Heart right ventricle (tissue), 16 donors: ENCODE measurements at regions not wholly inside any gene's neighbourhood (a gene's known extent, or its start where the extent isn't known, plus 50 kb on each side); places are given as distances from the start of the nearest gene placed in this dataset.

ENCODE experiments used
- ATAC-seq, 8 donors: fragments of 200-7000 bp; cut with Tn5 transposase; one replicate each; pipeline ENCODE4 v1.9.1; 2020; ENCODE audit warnings: mild to moderate bottlenecking in 8 of 8, moderate library complexity in 8 of 8, moderate number of reproducible peaks in 1 of 8
- DNase-seq, 2 donors: peaks; one replicate each; pipeline ENCODE4 v3.0.0-alpha.2; 2020
- H3K27ac ChIP-seq, 10 donors: fragments of 200-600 bp; sonication (generic) in 2 of 10; one replicate each; pipeline versions ENCODE4 v1.5.0 to v1.8.0; 2020 to 2022; ENCODE audit warnings: mild to moderate bottlenecking in 3 of 10
- H3K27me3 ChIP-seq, 7 donors: fragments of 200-600 bp; one replicate each; pipeline ENCODE4 v1.8.0; 2021 to 2022; ENCODE audit warnings: mild to moderate bottlenecking in 2 of 7
- H3K36me3 ChIP-seq, 9 donors: fragments of 200-600 bp; sonication (generic) in 1 of 9; one replicate each; pipeline versions ENCODE4 v1.5.0 to v1.8.0; 2020 to 2022; ENCODE audit warnings: mild to moderate bottlenecking in 2 of 9
- H3K4me1 ChIP-seq, 9 donors: fragments of 200-600 bp; sonication (generic) in 1 of 9; one replicate each; pipeline versions ENCODE4 v1.5.0 to v1.8.0; 2020 to 2022; ENCODE audit warnings: mild to moderate bottlenecking in 4 of 9
- H3K4me3 ChIP-seq, 10 donors: fragments of 200-600 bp; sonication (generic) in 2 of 10; one replicate each; pipeline versions ENCODE4 v1.5.0 to v1.8.0; 2020 to 2022; ENCODE audit warnings: mild to moderate bottlenecking in 7 of 10, moderate library complexity in 2 of 10
- H3K9me3 ChIP-seq, 11 donors: fragments of 200-600 bp in 10 of 11; sonication (generic) in 2 of 11; one replicate each; pipeline versions ENCODE4 v1.5.0 to v1.8.0; 2013 to 2022; ENCODE audit warnings: mild to moderate bottlenecking in 2 of 11, control low read depth in 1 of 11, moderate library complexity in 1 of 11
- WGBS, 2 donors: extraction: QIAGEN DNeasy Blood & Tissue Kit; methylation state at CpG; one replicate each; pipeline ENCODE4 v1.1.7; 2013; ENCODE audit warnings: inconsistent platforms in 1 of 2; 5-methylcytosine and 5-hydroxymethylcytosine counted together
- intact Hi-C, 10 donors: fragments of 100-400 bp; cut with DNase I; formaldehyde crosslinking; loops; one replicate each; pipeline versions ENCODE4 v1.11.1 to v1.14.2; 2022
- TF ChIP-seq, protein P1 (sequence below), 9 donors: fragments of 200-600 bp; sonication (generic) in 2 of 9; IDR thresholded peaks; one replicate each; pipeline versions ENCODE4 v1.5.0 to v1.8.0; 2021 to 2022; ENCODE audit warnings: antibody characterized with exemption in 9 of 9, mild to moderate bottlenecking in 5 of 9, moderate library complexity in 1 of 9
- donor health status: Arrhythmogenic right ventricular cardiomyopathy.
- donor health status: ischemic (EF 13 %, LVEDD 7.1; RV severe dilation, severe dysfunction).
- donor health status: healthy with polysubstance abuse.
- donor health status: DM: no; HTN: yes; CAD: no.
- donor health status: DM: no; HTN: no; CAD: no.
- donor health status: ischemic (EF 25% LVEDD 6.9; RV normal size, moderate dysfunction).
- donor health status: ischemic (EF 25% LVEDD 5.7; RV mildly dilated, moderate dysfunction).
- donor health status: healthy.
- donor health status: DM: yes; HTN: yes; CAD: no.
- donor health status: Ischemic cardiomyopathy.
- donor health status: ischemic (EF 35%, LVEDD 5.7; RV mildly dilated, moderate dysfunction).
- donor health status: nonischemic (EF 11% LVEDD 7.7; RV severe dilation, severe dysfunction).
- donor health status: DM: yes; HTN: yes; CAD: no.
- donor health status: PGD.
- donor health status: ischemic (EF 29% LVEDD 5.4; RV normal size, mild dysfunction).
- donor health status: nonischemic (EF 23%, LVEDD 6.1; RV moderate dilation, normal function).

DNA sequence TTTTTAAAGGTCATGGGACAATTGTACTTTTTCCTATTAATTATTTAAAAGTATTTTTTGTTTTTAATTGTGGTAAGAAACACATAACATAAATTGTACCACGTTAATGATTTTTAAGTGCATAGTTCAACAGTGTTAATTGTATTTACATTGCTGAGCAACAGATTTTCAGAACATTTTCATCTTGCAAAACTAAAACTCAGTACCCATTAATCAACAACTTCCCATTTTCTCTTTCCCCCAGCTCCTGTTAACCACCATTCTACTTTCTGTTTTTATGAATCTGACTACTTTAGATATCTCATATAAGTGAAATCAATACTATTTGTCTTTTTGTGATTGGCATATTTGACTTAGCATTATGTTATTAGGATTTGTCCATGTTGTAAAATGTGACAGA, 483.9 kb upstream of the ZNF804A start:
- intact Hi-C loops, result no loop called here
- 39 to 52% methylated on average over 1 of the region's 1 CpG for WGBS, 2 donors
- Histone ChIP-seq H3K27ac (no peak overlapping the region), H3K4me3 (no peak overlapping the region), H3K36me3 (no peaks in the 10 kb centered on the region), H3K27me3 (no peaks in the 10 kb centered on the region), H3K9me3 (no peaks in the 10 kb centered on the region), H3K4me1 (no peaks in the 10 kb centered on the region)
- ATAC-seq (no peak), DNase-seq (no peak)
- TF ChIP-seq, protein P1, sequence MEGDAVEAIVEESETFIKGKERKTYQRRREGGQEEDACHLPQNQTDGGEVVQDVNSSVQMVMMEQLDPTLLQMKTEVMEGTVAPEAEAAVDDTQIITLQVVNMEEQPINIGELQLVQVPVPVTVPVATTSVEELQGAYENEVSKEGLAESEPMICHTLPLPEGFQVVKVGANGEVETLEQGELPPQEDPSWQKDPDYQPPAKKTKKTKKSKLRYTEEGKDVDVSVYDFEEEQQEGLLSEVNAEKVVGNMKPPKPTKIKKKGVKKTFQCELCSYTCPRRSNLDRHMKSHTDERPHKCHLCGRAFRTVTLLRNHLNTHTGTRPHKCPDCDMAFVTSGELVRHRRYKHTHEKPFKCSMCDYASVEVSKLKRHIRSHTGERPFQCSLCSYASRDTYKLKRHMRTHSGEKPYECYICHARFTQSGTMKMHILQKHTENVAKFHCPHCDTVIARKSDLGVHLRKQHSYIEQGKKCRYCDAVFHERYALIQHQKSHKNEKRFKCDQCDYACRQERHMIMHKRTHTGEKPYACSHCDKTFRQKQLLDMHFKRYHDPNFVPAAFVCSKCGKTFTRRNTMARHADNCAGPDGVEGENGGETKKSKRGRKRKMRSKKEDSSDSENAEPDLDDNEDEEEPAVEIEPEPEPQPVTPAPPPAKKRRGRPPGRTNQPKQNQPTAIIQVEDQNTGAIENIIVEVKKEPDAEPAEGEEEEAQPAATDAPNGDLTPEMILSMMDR (IDR thresholded peaks at IDR 0.05), result no peak

DNA sequence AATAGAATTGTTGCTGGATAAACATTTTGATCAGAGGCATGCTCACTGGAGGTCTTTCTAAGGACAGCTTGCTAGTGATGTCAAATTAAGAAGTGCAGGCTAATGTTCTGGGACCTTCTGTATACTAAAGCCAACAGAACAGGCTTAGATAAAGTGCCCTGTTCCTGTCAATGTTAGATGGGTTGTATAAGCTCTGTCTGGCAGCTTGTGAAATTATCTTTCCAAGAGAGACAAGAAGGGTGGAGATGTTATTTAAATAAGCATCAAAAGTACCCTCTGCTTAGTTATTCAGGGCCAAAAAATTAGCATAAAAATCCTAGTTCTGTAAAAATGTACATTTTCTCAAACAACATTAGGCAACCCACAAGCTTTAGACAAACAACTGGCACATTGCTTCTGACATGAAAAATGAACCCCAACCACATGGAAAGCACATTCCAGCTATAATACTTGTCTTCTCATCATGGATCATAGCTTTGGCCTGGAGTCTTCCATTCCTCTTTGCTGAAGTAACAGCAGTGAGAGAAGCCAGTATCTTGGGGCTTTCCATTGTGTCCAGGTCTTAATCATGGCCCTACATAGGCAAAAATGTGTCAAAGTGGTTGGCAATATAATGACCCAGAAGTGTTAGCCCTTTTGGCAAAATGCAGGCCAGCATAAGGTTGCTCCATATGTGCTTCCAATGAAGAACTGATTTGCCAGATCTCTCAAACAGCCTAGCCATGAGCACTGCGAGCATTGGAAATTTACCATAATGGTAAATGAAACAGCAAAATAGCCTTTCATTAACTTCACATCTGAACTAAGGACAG, 478.1 kb upstream of the ZNF804A start:
- TF ChIP-seq, protein P1 (IDR thresholded peaks at IDR 0.05), result no peak
- no peaks in the 10 kb centered on the region for H3K27me3 ChIP-seq
- H3K9me3 ChIP-seq, result peaks cover 0 to 3% (median 0%) of the 10 kb centered on the region in 11 donors
- H3K36me3 ChIP-seq, result no peaks in the 10 kb centered on the region
- no peak for DNase-seq
- peak in 1 of 8 donors; percentile 53 for ATAC-seq
- no peaks in the 10 kb centered on the region for H3K4me1 ChIP-seq
- H3K27ac ChIP-seq, result no peak overlapping the region
- WGBS, 2 donors, result 89 to 93% methylated on average over 1 of the region's 1 CpG
- no peak overlapping the region for H3K4me3 ChIP-seq
- intact Hi-C loops, result no loop called here

DNA sequence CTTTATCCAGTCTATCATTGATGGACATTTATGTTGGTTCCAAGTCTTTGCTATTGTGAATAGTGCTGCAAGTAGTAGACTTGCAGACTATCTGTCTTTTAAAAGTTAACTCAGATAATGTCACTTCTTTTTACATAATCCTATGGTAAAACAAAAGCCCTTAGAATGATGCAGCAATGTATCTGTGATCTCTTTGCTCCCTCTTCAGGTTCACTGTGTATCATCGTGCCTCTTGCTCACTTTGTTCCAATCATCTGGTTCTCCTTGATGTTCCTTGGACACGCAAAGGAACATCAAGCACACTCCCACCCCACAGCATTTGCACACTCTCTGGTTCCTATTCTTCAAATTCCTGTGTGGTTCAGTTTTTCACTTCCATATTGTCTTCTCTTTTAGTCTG, 472.5 kb upstream of the ZNF804A start:
- 82 to 94% methylated on average over 2 of the region's 2 CpGs for WGBS, 2 donors
- intact Hi-C loops, result no loop called here
- no peak for DNase-seq
- H3K27ac ChIP-seq, result no peak overlapping the region
- TF ChIP-seq, protein P1 (IDR thresholded peaks at IDR 0.05), result no peak
- no peaks in the 10 kb centered on the region for H3K4me1 ChIP-seq
- H3K9me3 ChIP-seq, result peaks cover 0 to 3% (median 0%) of the 10 kb centered on the region in 11 donors
- H3K4me3 ChIP-seq, result no peak overlapping the region
- H3K36me3 ChIP-seq, result no peaks in the 10 kb centered on the region
- ATAC-seq, result no peak
- H3K27me3 ChIP-seq, result no peaks in the 10 kb centered on the region

DNA sequence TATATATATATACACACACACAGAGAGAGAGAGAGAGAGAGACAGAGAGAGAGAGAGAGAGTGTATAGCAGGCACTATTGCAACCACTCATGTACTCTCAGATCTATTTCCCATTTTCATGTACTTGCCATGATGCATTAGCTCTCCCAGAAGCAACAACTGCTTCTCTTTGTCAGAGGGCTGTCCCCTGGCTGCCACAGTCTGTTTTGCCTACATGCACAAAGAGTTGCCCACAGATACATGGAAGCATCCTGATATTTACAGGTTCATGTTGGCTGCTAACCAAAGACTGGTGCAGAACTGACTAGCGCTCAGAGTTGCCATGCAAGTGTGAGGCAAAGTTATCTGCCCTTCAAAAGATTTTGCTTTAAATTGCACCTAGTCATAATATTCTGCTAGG, 469.3 kb upstream of the ZNF804A start:
- ATAC-seq (no peak), DNase-seq (no peak)
- no peaks in the 10 kb centered on the region for H3K4me1 ChIP-seq
- H3K4me3 ChIP-seq, result no peak overlapping the region
- intact Hi-C loops, result no loop called here
- 92 to 93% methylated on average over 1 of the region's 1 CpG for WGBS, 2 donors
- peaks cover 0 to 26% (median 0%) of the 10 kb centered on the region in 11 donors for H3K9me3 ChIP-seq
- H3K27me3 ChIP-seq, result no peaks in the 10 kb centered on the region
- no peak overlapping the region for H3K27ac ChIP-seq
- H3K36me3 ChIP-seq, result no peaks in the 10 kb centered on the region
- TF ChIP-seq, protein P1 (IDR thresholded peaks at IDR 0.05), result no peak
